GM23338 (cell line): ENCODE measurements at regions not wholly inside any gene's neighbourhood (a gene's known extent, or its start where the extent isn't known, plus 50 kb on each side); places are given as distances from the start of the nearest gene placed in this dataset.

ENCODE experiments used
- ATAC-seq: fragments of 200-7000 bp; cut with Tn5 transposase; 3 replicates; pipeline ENCODE4 v1.9.1; 2020
- DNase-seq: peaks from one replicate; pipeline ENCODE4 v3.0.0-alpha.2; 2015; ENCODE audit warnings: low spot score
- H2AFZ ChIP-seq: fragments of 200-600 bp; sonication (generic); 2 replicates; pipeline ENCODE4 v1.8.0; 2016; ENCODE audit warnings: antibody characterized with exemption, mild to moderate bottlenecking, moderate library complexity
- H3F3A ChIP-seq: fragments of 200-600 bp; sonication (generic); replicated peaks from 2 replicates; pipeline ENCODE4 v1.8.0; 2017; ENCODE audit warnings: antibody characterized with exemption, mixed run types, low read depth
- H3K27ac ChIP-seq: fragments of 200-600 bp; sonication (generic); 2 replicates; pipeline ENCODE4 v1.6.1; 2016; ENCODE audit warnings: low read depth
- H3K27me3 ChIP-seq: fragments of 200-600 bp; sonication (generic); 2 replicates; pipeline ENCODE4 v1.8.0; 2016; ENCODE audit warnings: mild to moderate bottlenecking, mixed run types, moderate library complexity; ENCODE audit not compliant: insufficient read depth
- H3K36me3 ChIP-seq: fragments of 200-600 bp; sonication (generic); 2 replicates; pipeline ENCODE4 v1.8.0; 2016; ENCODE audit warnings: mild to moderate bottlenecking; ENCODE audit not compliant: insufficient read depth
- H3K4me1 ChIP-seq: fragments of 200-600 bp; sonication (generic); 2 replicates; pipeline ENCODE4 v1.8.0; 2016; ENCODE audit warnings: mild to moderate bottlenecking, moderate library complexity; ENCODE audit not compliant: insufficient read depth
- H3K4me2 ChIP-seq: fragments of 200-600 bp; sonication (generic); 2 replicates; pipeline ENCODE4 v1.7.1; 2017; ENCODE audit warnings: mixed run types
- H3K4me3 ChIP-seq: fragments of 200-600 bp; sonication (generic); 2 replicates; pipeline ENCODE4 v1.6.1; 2016; ENCODE audit warnings: mixed run types
- H3K79me2 ChIP-seq: fragments of 200-600 bp; sonication (generic); replicated peaks from 2 replicates; pipeline ENCODE4 v1.8.0; 2017; ENCODE audit warnings: mild to moderate bottlenecking; ENCODE audit not compliant: insufficient read depth
- H3K9me2 ChIP-seq: fragments of 200-600 bp; sonication (generic); 2 replicates; pipeline ENCODE4 v1.8.0; 2017; ENCODE audit not compliant: insufficient read depth
- H4K20me1 ChIP-seq: fragments of 200-600 bp; sonication (generic); replicated peaks from 2 replicates; pipeline ENCODE4 v1.8.0; 2017; ENCODE audit warnings: mild to moderate bottlenecking; ENCODE audit not compliant: insufficient read depth
- H3K27ac Mint-ChIP-seq: 2 replicates; pipeline ENCODE4 v1.8.0; 2020; ENCODE audit warnings: inconsistent platforms, mild to moderate bottlenecking, moderate library complexity, mixed read lengths
- H3K27me3 Mint-ChIP-seq: 3 replicates; pipeline ENCODE4 v1.8.0; 2022; ENCODE audit warnings: low read depth, mild to moderate bottlenecking, moderate library complexity, mixed read lengths, inconsistent platforms; ENCODE audit not compliant: insufficient read depth, poor library complexity
- H3K36me3 Mint-ChIP-seq: 3 replicates; pipeline ENCODE4 v1.8.0; 2021; ENCODE audit warnings: low read depth, mild to moderate bottlenecking, inconsistent platforms, moderate library complexity, mixed read lengths
- H3K4me1 Mint-ChIP-seq: 3 replicates; pipeline ENCODE4 v1.8.0; 2020; ENCODE audit warnings: mild to moderate bottlenecking, inconsistent platforms, mixed read lengths
- H3K4me3 Mint-ChIP-seq: 3 replicates; pipeline ENCODE4 v1.8.0; 2021; ENCODE audit warnings: moderate library complexity, mild to moderate bottlenecking, inconsistent platforms, mixed read lengths
- H3K9me3 Mint-ChIP-seq: 3 replicates; pipeline ENCODE4 v1.8.0; 2020; ENCODE audit warnings: moderate library complexity, mild to moderate bottlenecking, inconsistent platforms, mixed read lengths
- EZH2 ChIP-seq: fragments of 200-600 bp; sonication (generic); IDR thresholded peaks from one replicate; pipeline ENCODE4 v1.8.0; 2017; ENCODE audit warnings: antibody characterized with exemption, mild to moderate bottlenecking, low read depth; ENCODE audit not compliant: unreplicated experiment
- EZH2phosphoT487 ChIP-seq: fragments of 200-600 bp; sonication (generic); IDR thresholded peaks from one replicate; pipeline ENCODE4 v1.8.1; 2018; ENCODE audit warnings: antibody characterized with exemption; ENCODE audit not compliant: unreplicated experiment
- JUNB ChIP-seq: IDR thresholded peaks from one replicate; pipeline ENCODE4 v1.6.1; 2016; ENCODE audit warnings: antibody characterized with exemption; ENCODE audit not compliant: unreplicated experiment
- NANOG ChIP-seq: IDR thresholded peaks from 2 replicates; pipeline ENCODE4 v1.6.1; 2016; ENCODE audit warnings: antibody characterized with exemption, borderline replicate concordance
- POLR2AphosphoS5 ChIP-seq: IDR thresholded peaks from 2 replicates; pipeline ENCODE4 v1.6.1; 2016; ENCODE audit warnings: antibody characterized with exemption, low read depth
- STAT1 ChIP-seq: IDR thresholded peaks from one replicate; pipeline ENCODE4 v1.6.1; 2016; ENCODE audit warnings: antibody characterized with exemption; ENCODE audit not compliant: unreplicated experiment
- ZNF114 ChIP-seq: fragments of 250-450 bp; sonication (Bioruptor Pico); IDR thresholded peaks from 2 replicates; pipeline ENCODE4 v1.5.0; 2020; ENCODE audit warnings: mild to moderate bottlenecking, moderate library complexity
- ZNF331 ChIP-seq: fragments of 250-450 bp; sonication (Bioruptor Pico); IDR thresholded peaks from 2 replicates; pipeline ENCODE4 v1.5.0; 2020; ENCODE audit warnings: low read depth, mild to moderate bottlenecking, moderate library complexity
- TF ChIP-seq, protein P1 (sequence below): IDR thresholded peaks from one replicate; pipeline ENCODE4 v1.6.1; 2018; ENCODE audit warnings: antibody characterized with exemption; ENCODE audit not compliant: unreplicated experiment
- TF ChIP-seq, protein P2 (sequence below), 2 experiments: fragments of 200-600 bp in 1 of 2; sonication (generic) in 1 of 2; conservative IDR thresholded peaks; 2 replicates each; pipeline versions ENCODE4 v1.5.1 to v1.6.1; 2016 to 2017; ENCODE audit warnings: antibody characterized with exemption in 2 of 2, low read depth in 2 of 2, mild to moderate bottlenecking in 2 of 2, moderate library complexity in 1 of 2

DNA sequence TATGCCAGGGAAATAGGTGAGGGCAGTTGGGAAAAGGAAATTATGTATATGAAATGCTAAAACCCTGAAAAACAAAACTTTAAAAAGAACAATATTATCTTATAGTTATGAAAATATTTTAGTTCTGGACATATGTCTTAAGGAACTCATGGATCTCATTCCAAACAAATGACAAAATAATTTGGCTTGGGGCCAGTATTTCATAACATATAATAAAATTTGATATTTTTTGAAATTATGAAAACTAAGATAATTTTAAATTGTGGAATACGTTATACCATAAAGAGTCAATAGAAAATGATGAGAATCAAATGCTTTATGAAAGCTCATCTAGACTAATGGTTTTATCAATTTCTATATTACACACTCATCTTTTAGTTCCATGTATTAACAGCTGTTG is 173.8 kb upstream of the DCN start (continued):
- TF ChIP-seq EZH2phosphoT487 (no peak), ZNF114 (CRISPR knock-in tag) (no peak), ZNF331 (CRISPR knock-in tag) (no peak), POLR2AphosphoS5 (no peak), EZH2 (no peak), JUNB (no peak)
- TF ChIP-seq, protein P1, sequence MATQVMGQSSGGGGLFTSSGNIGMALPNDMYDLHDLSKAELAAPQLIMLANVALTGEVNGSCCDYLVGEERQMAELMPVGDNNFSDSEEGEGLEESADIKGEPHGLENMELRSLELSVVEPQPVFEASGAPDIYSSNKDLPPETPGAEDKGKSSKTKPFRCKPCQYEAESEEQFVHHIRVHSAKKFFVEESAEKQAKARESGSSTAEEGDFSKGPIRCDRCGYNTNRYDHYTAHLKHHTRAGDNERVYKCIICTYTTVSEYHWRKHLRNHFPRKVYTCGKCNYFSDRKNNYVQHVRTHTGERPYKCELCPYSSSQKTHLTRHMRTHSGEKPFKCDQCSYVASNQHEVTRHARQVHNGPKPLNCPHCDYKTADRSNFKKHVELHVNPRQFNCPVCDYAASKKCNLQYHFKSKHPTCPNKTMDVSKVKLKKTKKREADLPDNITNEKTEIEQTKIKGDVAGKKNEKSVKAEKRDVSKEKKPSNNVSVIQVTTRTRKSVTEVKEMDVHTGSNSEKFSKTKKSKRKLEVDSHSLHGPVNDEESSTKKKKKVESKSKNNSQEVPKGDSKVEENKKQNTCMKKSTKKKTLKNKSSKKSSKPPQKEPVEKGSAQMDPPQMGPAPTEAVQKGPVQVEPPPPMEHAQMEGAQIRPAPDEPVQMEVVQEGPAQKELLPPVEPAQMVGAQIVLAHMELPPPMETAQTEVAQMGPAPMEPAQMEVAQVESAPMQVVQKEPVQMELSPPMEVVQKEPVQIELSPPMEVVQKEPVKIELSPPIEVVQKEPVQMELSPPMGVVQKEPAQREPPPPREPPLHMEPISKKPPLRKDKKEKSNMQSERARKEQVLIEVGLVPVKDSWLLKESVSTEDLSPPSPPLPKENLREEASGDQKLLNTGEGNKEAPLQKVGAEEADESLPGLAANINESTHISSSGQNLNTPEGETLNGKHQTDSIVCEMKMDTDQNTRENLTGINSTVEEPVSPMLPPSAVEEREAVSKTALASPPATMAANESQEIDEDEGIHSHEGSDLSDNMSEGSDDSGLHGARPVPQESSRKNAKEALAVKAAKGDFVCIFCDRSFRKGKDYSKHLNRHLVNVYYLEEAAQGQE = no peak
- TF ChIP-seq, protein P2, sequence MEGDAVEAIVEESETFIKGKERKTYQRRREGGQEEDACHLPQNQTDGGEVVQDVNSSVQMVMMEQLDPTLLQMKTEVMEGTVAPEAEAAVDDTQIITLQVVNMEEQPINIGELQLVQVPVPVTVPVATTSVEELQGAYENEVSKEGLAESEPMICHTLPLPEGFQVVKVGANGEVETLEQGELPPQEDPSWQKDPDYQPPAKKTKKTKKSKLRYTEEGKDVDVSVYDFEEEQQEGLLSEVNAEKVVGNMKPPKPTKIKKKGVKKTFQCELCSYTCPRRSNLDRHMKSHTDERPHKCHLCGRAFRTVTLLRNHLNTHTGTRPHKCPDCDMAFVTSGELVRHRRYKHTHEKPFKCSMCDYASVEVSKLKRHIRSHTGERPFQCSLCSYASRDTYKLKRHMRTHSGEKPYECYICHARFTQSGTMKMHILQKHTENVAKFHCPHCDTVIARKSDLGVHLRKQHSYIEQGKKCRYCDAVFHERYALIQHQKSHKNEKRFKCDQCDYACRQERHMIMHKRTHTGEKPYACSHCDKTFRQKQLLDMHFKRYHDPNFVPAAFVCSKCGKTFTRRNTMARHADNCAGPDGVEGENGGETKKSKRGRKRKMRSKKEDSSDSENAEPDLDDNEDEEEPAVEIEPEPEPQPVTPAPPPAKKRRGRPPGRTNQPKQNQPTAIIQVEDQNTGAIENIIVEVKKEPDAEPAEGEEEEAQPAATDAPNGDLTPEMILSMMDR (conservative IDR thresholded peaks at IDR 0.05; ENCODE audit: low read depth in 2 of 2) = no peak

DNA sequence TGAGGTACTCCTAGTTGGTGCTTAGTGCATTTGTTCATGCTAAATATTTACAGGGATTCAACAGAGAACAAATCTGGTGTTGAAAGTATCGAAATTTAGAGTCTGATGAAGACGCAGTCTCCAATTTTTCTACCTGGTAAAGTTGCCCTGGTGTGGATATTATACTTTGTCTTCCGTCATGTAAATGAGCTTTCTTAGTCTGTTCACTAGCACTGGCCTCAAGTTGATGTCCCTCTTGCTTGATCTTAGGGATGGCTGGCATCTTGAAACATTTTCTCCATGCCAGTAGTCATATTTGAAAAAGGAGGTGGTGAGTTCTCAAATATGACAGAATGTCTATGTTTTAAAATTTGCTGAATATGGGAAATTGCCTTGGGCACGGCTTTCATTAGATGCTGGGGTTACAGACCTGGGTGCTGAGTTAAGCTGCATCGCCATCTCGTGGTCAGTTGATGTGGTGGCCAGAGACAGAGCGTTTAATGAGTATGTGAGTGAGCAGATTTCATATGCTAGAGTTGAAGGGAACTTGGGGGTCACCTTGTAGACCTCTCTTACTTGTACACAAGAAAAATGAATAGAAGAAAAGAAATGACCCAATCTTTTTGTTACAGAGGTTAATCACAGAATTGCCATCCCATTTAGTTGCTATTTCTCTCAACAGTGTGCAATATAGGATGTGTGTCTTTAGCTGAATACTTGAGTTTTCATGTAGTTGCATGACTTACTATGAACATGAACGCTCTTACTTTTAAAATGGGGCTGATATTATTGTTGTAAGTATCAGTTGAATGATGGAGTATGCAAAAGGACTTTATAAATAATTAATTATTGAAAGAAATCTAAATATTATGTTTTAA is 172.8 kb upstream of the DCN start:
- ATAC-seq (peak; percentile 96), DNase-seq (peak; percentile 79)
- H2AFZ ChIP-seq = no peak overlapping the region
- H3K27me3 ChIP-seq = no peaks in the 10 kb centered on the region
- H3K27ac ChIP-seq = no peak overlapping the region
- H3K4me1 ChIP-seq = no peaks in the 10 kb centered on the region
- TF ChIP-seq EZH2 (no peak), NANOG (no peak), STAT1 (no peak)
- TF ChIP-seq, protein P2 (conservative IDR thresholded peaks at IDR 0.05; ENCODE audit: low read depth in 2 of 2) = peak; percentile 91 to 98
- no peak overlapping the region for H3K4me3 Mint-ChIP-seq
- H3K79me2 ChIP-seq = no peaks in the 10 kb centered on the region
- no peak overlapping the region for H3K4me3 ChIP-seq
- H3K9me3 Mint-ChIP-seq = peaks cover 4% of the 10 kb centered on the region; the same call in 1 of the 3 replicates
- H3K36me3 ChIP-seq = no peaks in the 10 kb centered on the region
- H3K9me2 ChIP-seq = no peaks in the 10 kb centered on the region
- no peaks in the 10 kb centered on the region for H3K27me3 Mint-ChIP-seq
- no peaks in the 10 kb centered on the region for H4K20me1 ChIP-seq
- no peak overlapping the region for H3K27ac Mint-ChIP-seq
- no peaks in the 10 kb centered on the region for H3F3A ChIP-seq
- H3K4me2 ChIP-seq = no peak overlapping the region
- no peaks in the 10 kb centered on the region for H3K4me1 Mint-ChIP-seq
- no peaks in the 10 kb centered on the region for H3K36me3 Mint-ChIP-seq
